Ascending aorta (tissue), 2 donors: ENCODE measurements at regions not wholly inside any gene's neighbourhood (a gene's known extent, or its start where the extent isn't known, plus 50 kb on each side); places are given as distances from the start of the nearest gene placed in this dataset.

Source experiments
- DNase-seq, 2 donors: peaks; one replicate each; pipeline ENCODE4 v3.0.0-alpha.2; 2019; ENCODE audit warnings: low spot score in 2 of 2
- H3K27ac ChIP-seq, 2 donors: fragments of 200-600 bp; sonication (generic); one replicate each; pipeline ENCODE4 v1.5.1; 2016 to 2017; ENCODE audit warnings: mild to moderate bottlenecking in 1 of 2
- H3K27me3 ChIP-seq: fragments of 200-600 bp; sonication (generic); one replicate; pipeline ENCODE4 v1.5.1; 2017
- H3K36me3 ChIP-seq, 2 donors: fragments of 200-600 bp; sonication (generic); one replicate each; pipeline ENCODE4 v1.5.1; 2016
- H3K4me1 ChIP-seq, 2 donors: fragments of 200-600 bp; sonication (generic); one replicate each; pipeline ENCODE4 v1.5.1; 2016 to 2017; ENCODE audit warnings: mild to moderate bottlenecking in 1 of 2
- H3K4me3 ChIP-seq, 2 donors: fragments of 200-600 bp; sonication (generic); one replicate each; pipeline ENCODE4 v1.5.1; 2016 to 2017; ENCODE audit warnings: mild to moderate bottlenecking in 1 of 2
- H3K9me3 ChIP-seq, 2 donors: fragments of 200-600 bp; sonication (generic); one replicate each; pipeline ENCODE4 v1.5.1; 2016
- intact Hi-C: fragments of 100-400 bp; cut with DNase I; formaldehyde crosslinking; loops from one replicate; pipeline ENCODE4 v1.15.1; 2023
- TF ChIP-seq, protein P1 (sequence below), 3 experiments: fragments of 200-600 bp in 2 of 3; fragments of 450-650 bp in 1 of 3; sonication (generic) in 2 of 3; IDR thresholded peaks; one replicate each; pipeline ENCODE4 v1.5.1; 2016 to 2019; ENCODE audit warnings: antibody characterized with exemption in 3 of 3, mild to moderate bottlenecking in 1 of 3, moderate library complexity in 1 of 3

DNA sequence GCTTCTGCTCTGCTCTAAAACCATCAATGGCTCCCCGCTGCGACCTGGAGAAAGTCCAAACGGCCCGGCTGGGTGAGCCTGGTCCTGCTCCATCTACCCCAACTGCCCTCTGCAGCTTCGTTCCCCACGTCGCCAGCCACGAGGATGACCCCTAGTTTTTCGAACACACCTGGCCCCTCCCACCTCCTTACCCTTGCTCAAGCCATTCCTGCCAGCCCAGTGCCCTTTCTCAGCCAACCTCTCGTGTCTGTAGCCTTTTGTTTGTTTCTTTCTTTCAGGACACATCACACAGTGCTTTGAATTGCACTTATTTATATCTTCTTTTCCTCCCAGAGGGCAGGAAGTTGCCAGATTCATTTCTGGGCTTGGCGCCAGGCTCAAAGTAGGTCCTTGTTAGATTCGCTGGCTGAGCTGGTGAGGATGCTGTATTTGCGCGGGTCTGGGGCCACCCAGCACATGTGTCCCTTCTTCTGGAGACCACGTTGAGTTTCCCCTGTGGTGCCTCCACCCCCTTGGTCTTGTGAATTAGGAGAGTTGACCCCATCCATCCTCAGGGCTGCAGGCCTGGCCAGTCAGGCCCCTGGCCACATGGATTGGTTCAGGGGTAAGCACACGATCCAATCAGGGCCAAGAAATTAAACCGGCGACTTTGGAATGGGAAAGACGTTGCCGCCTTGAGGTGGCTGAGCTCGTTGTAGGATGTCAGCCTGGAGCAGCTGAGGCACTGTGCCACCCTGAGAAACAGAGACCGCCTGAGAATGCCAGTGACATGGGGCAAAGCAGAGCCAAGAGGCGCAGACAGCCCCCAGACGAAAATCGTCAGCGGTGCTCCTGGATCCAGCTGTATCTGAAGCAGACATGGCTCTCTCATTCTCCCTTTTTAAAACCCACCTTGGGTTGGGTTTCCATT, 156.0 kb downstream of the CEBPB start:
- peak overlapping the region; percentile 66 to 77 for H3K27ac ChIP-seq
- H3K4me3 ChIP-seq = peak overlapping the region; percentile 27 to 44
- intact Hi-C loops = no loop called here
- H3K9me3 ChIP-seq = no peaks in the 10 kb centered on the region
- peak; percentile 71 to 93 for DNase-seq
- no peaks in the 10 kb centered on the region for H3K27me3 ChIP-seq
- H3K36me3 ChIP-seq = no peaks in the 10 kb centered on the region
- peaks cover 0 to 22% of the 10 kb centered on the region in 2 donors for H3K4me1 ChIP-seq
- TF ChIP-seq, protein P1, sequence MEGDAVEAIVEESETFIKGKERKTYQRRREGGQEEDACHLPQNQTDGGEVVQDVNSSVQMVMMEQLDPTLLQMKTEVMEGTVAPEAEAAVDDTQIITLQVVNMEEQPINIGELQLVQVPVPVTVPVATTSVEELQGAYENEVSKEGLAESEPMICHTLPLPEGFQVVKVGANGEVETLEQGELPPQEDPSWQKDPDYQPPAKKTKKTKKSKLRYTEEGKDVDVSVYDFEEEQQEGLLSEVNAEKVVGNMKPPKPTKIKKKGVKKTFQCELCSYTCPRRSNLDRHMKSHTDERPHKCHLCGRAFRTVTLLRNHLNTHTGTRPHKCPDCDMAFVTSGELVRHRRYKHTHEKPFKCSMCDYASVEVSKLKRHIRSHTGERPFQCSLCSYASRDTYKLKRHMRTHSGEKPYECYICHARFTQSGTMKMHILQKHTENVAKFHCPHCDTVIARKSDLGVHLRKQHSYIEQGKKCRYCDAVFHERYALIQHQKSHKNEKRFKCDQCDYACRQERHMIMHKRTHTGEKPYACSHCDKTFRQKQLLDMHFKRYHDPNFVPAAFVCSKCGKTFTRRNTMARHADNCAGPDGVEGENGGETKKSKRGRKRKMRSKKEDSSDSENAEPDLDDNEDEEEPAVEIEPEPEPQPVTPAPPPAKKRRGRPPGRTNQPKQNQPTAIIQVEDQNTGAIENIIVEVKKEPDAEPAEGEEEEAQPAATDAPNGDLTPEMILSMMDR (IDR thresholded peaks at IDR 0.05) = no peak

DNA sequence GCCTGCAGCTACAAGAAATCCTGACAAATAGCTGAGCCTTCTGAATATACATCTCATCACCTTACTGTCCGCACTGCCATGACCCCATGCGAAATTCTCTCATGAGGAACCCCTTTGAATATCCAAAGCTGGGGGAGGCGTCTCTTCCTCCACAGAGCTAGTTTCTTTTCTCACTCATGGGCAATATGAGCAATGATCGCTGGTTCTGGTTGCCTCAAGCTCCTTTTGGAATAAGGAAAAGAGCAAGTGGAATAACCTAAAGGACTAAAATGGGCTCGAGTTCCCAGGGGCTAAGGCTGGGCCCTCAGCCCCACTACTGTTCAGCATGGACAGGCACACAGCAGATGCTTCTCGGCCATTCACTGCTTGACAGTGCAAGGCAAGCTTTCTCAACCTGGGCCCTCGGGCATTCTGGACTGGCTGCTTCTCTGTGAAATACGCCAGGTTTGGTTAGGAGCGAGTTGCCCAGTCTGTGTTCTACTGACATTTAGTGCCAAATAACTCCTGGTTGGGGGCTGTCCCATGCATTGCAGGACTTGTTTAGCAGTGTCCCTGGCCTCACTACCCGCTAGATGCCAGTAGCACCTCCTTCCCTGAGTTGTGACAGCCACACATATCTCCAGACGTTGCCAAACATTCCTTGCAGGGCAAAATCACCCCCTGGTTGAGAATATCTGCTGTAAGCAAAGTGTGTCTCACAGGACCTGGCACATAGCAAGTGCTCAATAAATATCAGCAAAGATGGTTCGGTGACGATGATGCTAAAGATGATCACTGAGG, 156.8 kb downstream of the CEBPB start:
- peak overlapping the region; percentile 66 to 77 for H3K27ac ChIP-seq
- H3K9me3 ChIP-seq = no peaks in the 10 kb centered on the region
- intact Hi-C loops = no loop called here
- H3K36me3 ChIP-seq = no peaks in the 10 kb centered on the region
- no peak for DNase-seq
- no peak overlapping the region for H3K4me3 ChIP-seq
- no peaks in the 10 kb centered on the region for H3K27me3 ChIP-seq
- peaks cover 0 to 22% of the 10 kb centered on the region in 2 donors for H3K4me1 ChIP-seq
- TF ChIP-seq, protein P1 (IDR thresholded peaks at IDR 0.05) = no peak

DNA sequence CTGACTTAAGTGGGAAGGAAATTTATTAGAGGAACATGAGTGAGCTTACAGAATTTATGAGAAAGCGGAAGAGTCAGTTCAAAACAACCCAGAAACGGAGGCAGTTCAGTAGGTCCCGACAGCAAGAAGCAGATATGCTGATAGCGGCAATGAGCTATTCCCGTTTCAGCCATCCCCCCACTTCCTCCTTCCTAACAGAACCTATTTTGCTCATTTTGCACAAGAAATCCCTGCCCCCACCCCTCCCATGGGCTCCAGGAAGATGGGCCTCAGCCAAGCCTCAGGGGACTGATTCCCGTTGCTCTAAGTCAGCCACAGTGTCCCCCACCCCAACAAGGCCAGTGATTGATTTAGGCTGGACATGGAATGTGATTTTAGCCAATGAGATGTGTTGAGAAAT, 157.5 kb downstream of the CEBPB start:
- no peak overlapping the region for H3K4me3 ChIP-seq
- intact Hi-C loops = no loop called here
- no peaks in the 10 kb centered on the region for H3K27me3 ChIP-seq
- H3K9me3 ChIP-seq = no peaks in the 10 kb centered on the region
- DNase-seq = peak in 1 of 2 donors; percentile 80
- TF ChIP-seq, protein P1 (IDR thresholded peaks at IDR 0.05) = no peak
- peak overlapping the region in 1 of 2 donors; percentile 66 for H3K27ac ChIP-seq
- no peaks in the 10 kb centered on the region for H3K36me3 ChIP-seq
- H3K4me1 ChIP-seq = peaks cover 0 to 22% of the 10 kb centered on the region in 2 donors

DNA sequence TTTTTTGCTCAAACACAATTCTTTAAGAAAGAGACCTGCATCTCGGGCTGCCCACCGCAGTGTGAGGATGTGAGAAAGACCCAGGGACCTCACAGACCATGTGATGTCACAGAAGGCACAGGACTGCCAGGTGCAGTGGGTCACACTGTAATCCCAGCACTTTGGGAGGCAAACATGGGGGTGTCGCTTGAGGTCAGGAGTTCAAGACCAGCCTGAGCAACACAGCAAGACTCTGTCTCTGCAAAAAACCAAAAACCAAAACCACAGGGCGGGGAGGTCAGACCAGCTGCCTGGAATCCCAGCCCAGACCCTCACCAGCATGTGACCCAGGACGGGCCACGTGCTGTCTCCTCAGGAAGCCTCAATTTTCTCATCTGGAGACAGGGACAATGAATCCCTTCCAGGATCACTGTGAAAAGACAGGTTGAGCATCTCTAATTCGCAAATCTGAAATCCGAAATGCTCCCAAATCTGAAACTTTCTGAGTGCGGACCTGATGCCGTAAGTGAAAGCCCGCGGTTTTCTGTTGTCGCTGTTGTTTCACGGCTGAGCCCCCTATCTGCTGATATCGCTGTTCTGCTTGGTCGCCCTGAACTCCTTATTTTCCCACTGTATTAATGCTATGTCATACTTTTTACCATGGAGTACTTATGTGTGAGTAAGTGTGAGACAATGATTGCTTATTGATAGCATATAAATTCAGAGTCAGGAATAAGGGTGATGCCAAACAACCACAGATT, 159.5 kb upstream of the PTPN1 start:
- H3K9me3 ChIP-seq = no peaks in the 10 kb centered on the region
- H3K36me3 ChIP-seq = no peaks in the 10 kb centered on the region
- peaks cover 0 to 19% of the 10 kb centered on the region in 2 donors for H3K4me1 ChIP-seq
- H3K27me3 ChIP-seq = no peaks in the 10 kb centered on the region
- H3K4me3 ChIP-seq = no peak overlapping the region
- intact Hi-C loops = no loop called here
- H3K27ac ChIP-seq = no peak overlapping the region
- TF ChIP-seq, protein P1 (IDR thresholded peaks at IDR 0.05) = no peak
- no peak for DNase-seq

DNA sequence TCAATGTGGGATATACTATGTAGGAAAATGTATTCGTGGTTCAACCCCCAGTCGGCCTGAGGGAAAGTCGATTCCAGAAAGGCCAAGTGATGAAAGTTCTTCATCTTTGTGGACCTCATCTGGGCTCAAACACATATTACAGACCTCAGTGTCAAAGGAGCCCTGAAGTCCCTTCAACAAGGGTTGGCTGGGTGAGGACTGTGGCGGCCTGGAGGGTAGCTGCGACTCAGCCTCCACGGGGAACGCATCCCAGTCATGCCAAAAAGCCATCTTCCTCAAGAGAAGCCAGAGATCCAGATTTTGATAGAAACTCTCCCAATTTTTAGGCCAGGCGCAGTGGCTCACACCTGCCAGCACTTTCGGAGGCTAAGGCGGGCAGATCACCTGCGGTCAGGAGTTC, 158.6 kb upstream of the PTPN1 start:
- Histone ChIP-seq H3K36me3 (no peaks in the 10 kb centered on the region), H3K4me3 (no peak overlapping the region), H3K9me3 (no peaks in the 10 kb centered on the region), H3K27ac (no peak overlapping the region), H3K4me1 (peaks cover 0 to 10% of the 10 kb centered on the region in 2 donors), H3K27me3 (no peaks in the 10 kb centered on the region)
- TF ChIP-seq, protein P1 (IDR thresholded peaks at IDR 0.05) = no peak
- intact Hi-C loops = no loop called here
- DNase-seq = no peak
